Tibial nerve (tissue), 4 donors: ENCODE measurements at regions not wholly inside any gene's neighbourhood (a gene's known extent, or its start where the extent isn't known, plus 50 kb on each side); places are given as distances from the start of the nearest gene placed in this dataset.

ENCODE experiments used
- DNase-seq, 2 donors: peaks; one replicate each; pipeline ENCODE4 v3.0.0-alpha.2; 2019; ENCODE audit warnings: low spot score in 2 of 2
- H3K27ac ChIP-seq, 4 donors: fragments of 200-600 bp; sonication (generic) in 3 of 4; one replicate each; pipeline ENCODE4 v1.5.1; 2017 to 2019; ENCODE audit warnings: mild to moderate bottlenecking in 1 of 4
- H3K27me3 ChIP-seq, 2 donors: fragments of 200-600 bp; sonication (generic) in 1 of 2; one replicate each; pipeline versions ENCODE4 v1.5.1 to v1.6.0; 2017 to 2019
- H3K36me3 ChIP-seq, 3 donors: fragments of 200-600 bp; sonication (generic); one replicate each; pipeline ENCODE4 v1.5.1; 2018 to 2019
- H3K4me1 ChIP-seq, 4 donors: fragments of 200-600 bp; sonication (generic) in 3 of 4; one replicate each; pipeline ENCODE4 v1.5.1; 2017 to 2019
- H3K4me3 ChIP-seq, 4 donors: fragments of 200-600 bp; sonication (generic) in 3 of 4; one replicate each; pipeline ENCODE4 v1.5.1; 2017 to 2019; ENCODE audit warnings: mild to moderate bottlenecking in 1 of 4, moderate library complexity in 1 of 4
- H3K9me3 ChIP-seq, 4 donors: fragments of 200-600 bp; sonication (generic) in 3 of 4; one replicate each; pipeline ENCODE4 v1.5.1; 2017 to 2019
- EP300 ChIP-seq, 2 donors: sonication (generic); formaldehyde crosslinking; IDR thresholded peaks; one replicate each; pipeline ENCODE4 v1.6.1; 2017; ENCODE audit warnings: antibody characterized with exemption in 2 of 2, mild to moderate bottlenecking in 1 of 2
- POLR2A ChIP-seq, 2 donors: fragments of 450-650 bp; IDR thresholded peaks; one replicate each; pipeline ENCODE4 v1.6.1; 2017; ENCODE audit warnings: antibody characterized with exemption in 2 of 2, mild to moderate bottlenecking in 2 of 2, moderate library complexity in 2 of 2
- WGBS, 2 donors: methylation state at CpG; one replicate each; pipeline ENCODE4 v1.1.5; 2018; 5-methylcytosine and 5-hydroxymethylcytosine counted together
- TF ChIP-seq, protein P1 (sequence below), 5 experiments: fragments of 200-600 bp in 3 of 5; fragments of 450-650 bp in 2 of 5; sonication (generic) in 3 of 5; IDR thresholded peaks; one replicate each; pipeline ENCODE4 v1.5.1; 2016 to 2019; ENCODE audit warnings: antibody characterized with exemption in 5 of 5, mild to moderate bottlenecking in 3 of 5, moderate library complexity in 2 of 5

DNA sequence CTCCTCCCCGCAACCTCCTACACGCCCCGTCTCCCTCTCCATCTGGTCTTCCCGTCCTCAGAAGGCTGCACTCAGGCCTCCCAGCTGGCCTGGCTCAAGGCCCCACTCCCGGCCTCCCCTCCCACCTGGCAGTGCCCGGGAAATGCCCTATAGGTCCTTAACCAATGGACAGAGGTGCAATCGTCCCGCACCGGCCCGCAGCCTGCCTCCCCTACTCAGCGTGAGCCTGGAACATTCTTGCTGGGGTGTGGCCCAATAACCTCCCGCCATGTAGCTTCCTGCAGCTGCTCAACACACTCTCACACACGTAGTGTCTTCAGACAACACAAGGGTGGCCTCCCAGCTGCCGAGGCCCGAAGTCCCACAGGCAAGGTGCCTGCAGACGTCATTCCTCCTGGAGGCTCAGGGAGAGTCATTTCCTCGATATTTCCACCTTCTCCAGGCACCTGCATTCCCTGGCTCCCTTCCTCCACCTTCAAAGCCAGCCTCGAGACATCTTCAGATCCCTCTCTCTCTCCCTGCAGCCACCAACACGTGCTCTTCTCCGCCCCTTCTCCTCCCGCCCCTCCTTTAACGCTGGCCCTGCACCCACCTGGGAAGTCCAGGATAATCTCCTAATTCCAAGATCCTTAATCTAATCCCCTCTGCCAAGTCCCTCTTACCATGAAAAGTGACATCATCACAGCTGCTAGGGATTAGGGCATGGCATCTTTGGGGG lies 56.2 kb downstream of the ADRA2C start:
- WGBS, 2 donors = 52 to 54% methylated on average over 20 to 22 of the region's 22 CpGs
- no peaks in the 10 kb centered on the region for H3K9me3 ChIP-seq

GRCh38 chr4:3823496-3824341 lies 57.5 kb downstream of the ADRA2C start:
- no peak for DNase-seq
- Histone ChIP-seq H3K36me3 (no peaks in the 10 kb centered on the region), H3K27me3 (peaks cover 0 to 7% of the 10 kb centered on the region in 2 donors), H3K27ac (no peak overlapping the region), H3K4me1 (peaks cover 0 to 18% (median 0%) of the 10 kb centered on the region in 4 donors), H3K9me3 (no peaks in the 10 kb centered on the region), H3K4me3 (no peak overlapping the region)
- 76 to 79% methylated on average over 23 to 30 of the region's 34 CpGs for WGBS, 2 donors
- no peak for TF ChIP-seq POLR2A (IDR thresholded peaks at IDR 0.05)
- no peak for TF ChIP-seq EP300 (IDR thresholded peaks at IDR 0.05)
- TF ChIP-seq, protein P1, sequence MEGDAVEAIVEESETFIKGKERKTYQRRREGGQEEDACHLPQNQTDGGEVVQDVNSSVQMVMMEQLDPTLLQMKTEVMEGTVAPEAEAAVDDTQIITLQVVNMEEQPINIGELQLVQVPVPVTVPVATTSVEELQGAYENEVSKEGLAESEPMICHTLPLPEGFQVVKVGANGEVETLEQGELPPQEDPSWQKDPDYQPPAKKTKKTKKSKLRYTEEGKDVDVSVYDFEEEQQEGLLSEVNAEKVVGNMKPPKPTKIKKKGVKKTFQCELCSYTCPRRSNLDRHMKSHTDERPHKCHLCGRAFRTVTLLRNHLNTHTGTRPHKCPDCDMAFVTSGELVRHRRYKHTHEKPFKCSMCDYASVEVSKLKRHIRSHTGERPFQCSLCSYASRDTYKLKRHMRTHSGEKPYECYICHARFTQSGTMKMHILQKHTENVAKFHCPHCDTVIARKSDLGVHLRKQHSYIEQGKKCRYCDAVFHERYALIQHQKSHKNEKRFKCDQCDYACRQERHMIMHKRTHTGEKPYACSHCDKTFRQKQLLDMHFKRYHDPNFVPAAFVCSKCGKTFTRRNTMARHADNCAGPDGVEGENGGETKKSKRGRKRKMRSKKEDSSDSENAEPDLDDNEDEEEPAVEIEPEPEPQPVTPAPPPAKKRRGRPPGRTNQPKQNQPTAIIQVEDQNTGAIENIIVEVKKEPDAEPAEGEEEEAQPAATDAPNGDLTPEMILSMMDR (IDR thresholded peaks at IDR 0.05) = no peak

More for the DNA sequence above, 56.2 kb downstream of the ADRA2C start:
- TF ChIP-seq, protein P1 (IDR thresholded peaks at IDR 0.05) = no peak
- TF ChIP-seq POLR2A (IDR thresholded peaks at IDR 0.05) (no peak), EP300 (IDR thresholded peaks at IDR 0.05) (no peak)
- Histone ChIP-seq H3K36me3 (no peaks in the 10 kb centered on the region), H3K4me1 (peaks cover 0 to 8% (median 0%) of the 10 kb centered on the region in 4 donors), H3K4me3 (no peak overlapping the region), H3K27me3 (peaks cover 0 to 7% of the 10 kb centered on the region in 2 donors), H3K27ac (no peak overlapping the region)
- no peak for DNase-seq

- Histone ChIP-seq H3K27ac (no peak overlapping the region), H3K4me3 (no peak overlapping the region), H3K9me3 (no peaks in the 10 kb centered on the region), H3K4me1 (peaks cover 0 to 18% (median 0%) of the 10 kb centered on the region in 4 donors), H3K36me3 (no peaks in the 10 kb centered on the region), H3K27me3 (peaks cover 0 to 7% of the 10 kb centered on the region in 2 donors)
- DNase-seq = no peak
- TF ChIP-seq, protein P1 (IDR thresholded peaks at IDR 0.05) = no peak
- no peak for TF ChIP-seq EP300 (IDR thresholded peaks at IDR 0.05)
- TF ChIP-seq POLR2A (IDR thresholded peaks at IDR 0.05) = no peak
- 87 to 91% methylated on average over 19 of the region's 19 CpGs for whole genome bisulfite sequencing, 2 donors
These were observed 58.5 kb downstream of the ADRA2C start for GRCh38 chr4:3824521-3825270.

- 90 to 95% methylated on average over 11 of the region's 11 CpGs for WGBS, 2 donors
- no peak for TF ChIP-seq EP300 (IDR thresholded peaks at IDR 0.05)
- no peak for TF ChIP-seq POLR2A (IDR thresholded peaks at IDR 0.05)
- TF ChIP-seq, protein P1 (IDR thresholded peaks at IDR 0.05) = no peak
- peaks cover 0 to under 1% of the 10 kb centered on the region in 2 donors for H3K27me3 ChIP-seq
- no peaks in the 10 kb centered on the region for H3K9me3 ChIP-seq
- H3K4me3 ChIP-seq = no peak overlapping the region
- H3K4me1 ChIP-seq = peaks cover 0 to 18% (median 0%) of the 10 kb centered on the region in 4 donors
- no peaks in the 10 kb centered on the region for H3K36me3 ChIP-seq
- no peak for DNase-seq
- no peak overlapping the region for H3K27ac ChIP-seq
These were observed 59.3 kb downstream of the ADRA2C start for GRCh38 chr4:3825530-3825929.
